ENCODE measurements at regions not wholly inside any gene's neighbourhood (a gene's known extent, or its start where the extent isn't known, plus 50 kb on each side); places are given as distances from the start of the nearest gene placed in this dataset.

- TF ChIP-seq EZH2 (IDR thresholded peaks at IDR 0.05) = no peak
- TF ChIP-seq CTCF (IDR thresholded peaks at IDR 0.05) = no peak
- no peak for TF ChIP-seq EZH2phosphoT487 (IDR thresholded peaks at IDR 0.05)
These were observed 91.1 kb upstream of the CLPB start for GRCh38 chr11:72525466-72525865.

Data from neural progenitor cell (in vitro differentiated cells).